ENCODE measurements at regions not wholly inside any gene's neighbourhood (a gene's known extent, or its start where the extent isn't known, plus 50 kb on each side); places are given as distances from the start of the nearest gene placed in this dataset.

- TF ChIP-seq ZNF605 (CRISPR knock-in tag; IDR thresholded peaks at IDR 0.05) (no peak), TAF15 (IDR thresholded peaks at IDR 0.05; ENCODE audit: low read depth, low read length, poor library complexity, severe bottlenecking) (no peak), SNAPC5 (CRISPR knock-in tag; IDR thresholded peaks at IDR 0.05; ENCODE audit: borderline replicate concordance) (no peak), KAT7 (CRISPR knock-in tag; IDR thresholded peaks at IDR 0.05; ENCODE audit: borderline replicate concordance) (no peak)
Measured at GRCh38 chr1:22260860-22261432, 118.0 kb upstream of the WNT4 start (continued).

- H3K4me3 ChIP-seq (replicated peaks in 1 of 3; ENCODE audit: insufficient read depth in 1 of 3, low read depth in 2 of 3, low read length in 3 of 3): no peak overlapping the region
- no peak overlapping the region for H2AFZ ChIP-seq (ENCODE audit: low read length)
- no peak overlapping the region for H3K9ac ChIP-seq (ENCODE audit: insufficient read depth, low read depth, low read length)
- H3K36me3 ChIP-seq (replicated peaks in 1 of 2; ENCODE audit: control insufficient read depth in 1 of 2, insufficient read depth in 2 of 2, low read length in 2 of 2): no peaks in the 10 kb centered on the region
- no peak overlapping the region for H3K27ac ChIP-seq (ENCODE audit: extremely low read length, insufficient read depth, low read length)
- no peak for FAIRE-seq
- 35% methylated on average over 7 of the region's 7 CpGs for WGBS (ENCODE audit: low lambda C conversion rate)
- DNase-seq (ENCODE audit: low spot score): no peak
- no peaks in the 10 kb centered on the region for H3K9me3 ChIP-seq (ENCODE audit: low read length)
- no peaks in the 10 kb centered on the region for H3K79me2 ChIP-seq (ENCODE audit: insufficient read depth, low read length)
- peaks cover 11% of the 10 kb centered on the region for H3K4me1 ChIP-seq (ENCODE audit: insufficient read depth, low read length)
- ChIA-PET POLR2A (no interaction called here), CTCF (ENCODE audit: low intra/inter-chr PET ratio, low total read pairs) (no interaction called here)
- BruUV-seq (replicated peaks): no TSS peak
- in situ Hi-C loops (cut with HindIII; ENCODE audit: extremely low pct_ligation_motif_present, low pct_unique_long_range_greater_than_20kb): no loop called here
- H3K4me2 ChIP-seq (ENCODE audit: low read depth, low read length): no peak overlapping the region
- intact Hi-C loops (cut with micrococcal nuclease; ENCODE audit: unreplicated experiment): no loop called here
- peaks cover 3% of the 10 kb centered on the region; the same call in 1 of the 2 replicates for H4K20me1 ChIP-seq (ENCODE audit: insufficient read depth, low read length)
- TF ChIP-seq ZMYM4 (CRISPR knock-in tag; IDR thresholded peaks at IDR 0.05) (no peak), ZBTB20 (CRISPR knock-in tag; IDR thresholded peaks at IDR 0.05; ENCODE audit: borderline replicate concordance, low read depth) (no peak), NR1H2 (CRISPR knock-in tag; IDR thresholded peaks at IDR 0.05; ENCODE audit: borderline replicate concordance, low read depth) (no peak), ZNF768 (CRISPR knock-in tag; IDR thresholded peaks at IDR 0.05) (peak; percentile 90), EED (CRISPR knock-in tag; IDR thresholded peaks at IDR 0.05) (no peak)
- H3K27me3 ChIP-seq (ENCODE audit: control insufficient read depth in 1 of 2, insufficient read depth in 2 of 2, low read length in 2 of 2): peaks cover 3 to 66% of the 10 kb centered on the region in 2 experiments; a peak in 4 of 5 replicates
- no peak for ATAC-seq
Measured at GRCh38 chr1:22261580-22261979, 118.7 kb upstream of the WNT4 start.

All from HepG2 (cell line).